SU-DHL-6 (cell line): ENCODE measurements at regions not wholly inside any gene's neighbourhood (a gene's known extent, or its start where the extent isn't known, plus 50 kb on each side); places are given as distances from the start of the nearest gene placed in this dataset.
"Not testable (repeated sequence)": the region's sequence is repeated elsewhere in the genome, so short reads cannot be mapped to it uniquely, and the experiment has no call there.

Source experiments
- H2AFZ ChIP-seq: fragments of 200-600 bp; sonication (generic); 2 replicates; pipeline ENCODE4 v1.6.1; 2014; ENCODE audit warnings: low read depth, mild to moderate bottlenecking, moderate library complexity, mixed read lengths, antibody characterized with exemption, low read length; ENCODE audit not compliant: severe bottlenecking
- H3F3A ChIP-seq: fragments of 200-600 bp; shearing (Covaris generic); 2 replicates; pipeline ENCODE4 v1.6.0; 2016; ENCODE audit warnings: antibody characterized with exemption, mild to moderate bottlenecking; ENCODE audit not compliant: insufficient read depth
- H3K27ac ChIP-seq: fragments of 200-600 bp; sonication (generic); 2 replicates; pipeline ENCODE4 v1.5.1; 2016; ENCODE audit warnings: low read depth, mild to moderate bottlenecking, low read length, moderate library complexity, mixed read lengths
- H3K27me3 ChIP-seq: fragments of 200-600 bp; sonication (generic), shearing (Covaris generic); 2 replicates; pipeline ENCODE4 v1.6.0; 2014; ENCODE audit warnings: mild to moderate bottlenecking, low read length
- H3K36me3 ChIP-seq: fragments of 200-600 bp; sonication (generic); 2 replicates; pipeline ENCODE4 v1.6.1; 2014; ENCODE audit warnings: mild to moderate bottlenecking, low read length, mixed read lengths
- H3K4me2 ChIP-seq: fragments of 300-600, 200-600 bp; shearing (Covaris generic), sonication (generic); 2 replicates; pipeline ENCODE4 v1.6.0; 2014; ENCODE audit warnings: low read length, low read depth, mild to moderate bottlenecking; ENCODE audit not compliant: poor library complexity, severe bottlenecking
- H3K4me3 ChIP-seq: fragments of 200-600 bp; sonication (generic); 2 replicates; pipeline ENCODE4 v1.5.1; 2014; ENCODE audit warnings: antibody characterized with exemption, low read length, mild to moderate bottlenecking, mixed read lengths; ENCODE audit not compliant: insufficient read depth, poor library complexity, severe bottlenecking
- H3K79me2 ChIP-seq: fragments of 200-600 bp; sonication (generic); 2 replicates; pipeline ENCODE4 v1.6.1; 2014; ENCODE audit warnings: mild to moderate bottlenecking, low read length, moderate library complexity; ENCODE audit not compliant: insufficient read depth
- H3K9ac ChIP-seq: fragments of 200-600 bp; sonication (generic); 2 replicates; pipeline ENCODE4 v1.7.0; 2014; ENCODE audit warnings: mild to moderate bottlenecking, low read length
- H3K9me2 ChIP-seq: fragments of 200-600 bp; sonication (generic); replicated peaks from 2 replicates; pipeline ENCODE4 v1.6.1; 2014; ENCODE audit warnings: low read length; ENCODE audit not compliant: insufficient read depth
- H3K9me3 ChIP-seq: fragments of 200-600 bp; sonication (generic); 2 replicates; pipeline ENCODE4 v1.6.1; 2014; ENCODE audit warnings: low read length, mixed read lengths; ENCODE audit not compliant: insufficient read depth
- H4K20me1 ChIP-seq: fragments of 200-600 bp; sonication (generic); 2 replicates; pipeline ENCODE4 v1.6.1; 2014; ENCODE audit warnings: low read depth, mild to moderate bottlenecking, antibody characterized with exemption, low read length, moderate library complexity, mixed read lengths
- CTCF ChIP-seq: fragments of 200-600 bp; sonication (generic); IDR thresholded peaks from one replicate; pipeline ENCODE4 v1.5.1; 2017; ENCODE audit warnings: antibody characterized with exemption, mild to moderate bottlenecking, low read length, moderate library complexity; ENCODE audit not compliant: insufficient read depth, poor library complexity, severe bottlenecking
- EZH2phosphoT487 ChIP-seq: fragments of 200-600 bp; sonication (generic), shearing (Covaris generic); conservative IDR thresholded peaks from 2 replicates; pipeline ENCODE4 v1.6.1; 2018; ENCODE audit warnings: mild to moderate bottlenecking, antibody characterized with exemption, low read length, moderate library complexity, mixed read lengths

- no peaks in the 10 kb centered on the region for H3K79me2 ChIP-seq
- no peak overlapping the region for H3K4me2 ChIP-seq
- no peak overlapping the region for H2AFZ ChIP-seq
- H3K27me3 ChIP-seq: no peaks in the 10 kb centered on the region
- no peaks in the 10 kb centered on the region for H3F3A ChIP-seq
- no peak overlapping the region for H3K9ac ChIP-seq
- no peaks in the 10 kb centered on the region for H3K9me3 ChIP-seq
- no peak overlapping the region for H3K4me3 ChIP-seq
- H3K36me3 ChIP-seq: no peaks in the 10 kb centered on the region
- H4K20me1 ChIP-seq: no peaks in the 10 kb centered on the region
- no peak overlapping the region for H3K27ac ChIP-seq
- TF ChIP-seq CTCF (no peak), EZH2phosphoT487 (no peak)
- no peaks in the 10 kb centered on the region for H3K9me2 ChIP-seq
Observed at GRCh38 chr4:13994016-13994415, 366.5 kb upstream of the BOD1L1 start.

GRCh38 chr4:13998850-13999445 is 371.4 kb upstream of the BOD1L1 start:
- Histone ChIP-seq H4K20me1 (no peaks in the 10 kb centered on the region), H3K79me2 (no peaks in the 10 kb centered on the region), H3K4me3 (no peak overlapping the region), H3K27me3 (no peaks in the 10 kb centered on the region), H2AFZ (no peak overlapping the region), H3K9ac (no peak overlapping the region), H3K9me3 (no peaks in the 10 kb centered on the region; the same call in 1 of the 2 replicates), H3F3A (no peaks in the 10 kb centered on the region), H3K4me2 (no peak overlapping the region), H3K27ac (no peak overlapping the region), H3K36me3 (no peaks in the 10 kb centered on the region), H3K9me2 (no peaks in the 10 kb centered on the region)
- TF ChIP-seq EZH2phosphoT487 (no peak), CTCF (no peak)

GRCh38 chr4:14000091-14000814 is 372.7 kb upstream of the BOD1L1 start:
- Histone ChIP-seq H2AFZ (no peak overlapping the region), H3K9me3 (no peaks in the 10 kb centered on the region; the same call in 1 of the 2 replicates), H3K79me2 (no peaks in the 10 kb centered on the region), H3K27me3 (no peaks in the 10 kb centered on the region), H3K27ac (no peak overlapping the region), H4K20me1 (no peaks in the 10 kb centered on the region), H3K4me2 (no peak overlapping the region), H3F3A (no peaks in the 10 kb centered on the region), H3K36me3 (no peaks in the 10 kb centered on the region), H3K9me2 (no peaks in the 10 kb centered on the region), H3K4me3 (no peak overlapping the region), H3K9ac (no peak overlapping the region)
- TF ChIP-seq EZH2phosphoT487 (no peak), CTCF (no peak)

- H4K20me1 ChIP-seq, H3K79me2 ChIP-seq, H3K27me3 ChIP-seq, H3F3A ChIP-seq, H3K4me2 ChIP-seq, H3K27ac ChIP-seq, H3K4me3 ChIP-seq, H3K9ac ChIP-seq, H3K36me3 ChIP-seq, H3K9me2 ChIP-seq, H3K9me3 ChIP-seq, H2AFZ ChIP-seq: not testable (repeated sequence)
Observed at GRCh38 chr4:14002331-14002730, 374.8 kb upstream of the BOD1L1 start.
